PC-9 (cell line): ENCODE measurements at regions not wholly inside any gene's neighbourhood (a gene's known extent, or its start where the extent isn't known, plus 50 kb on each side); places are given as distances from the start of the nearest gene placed in this dataset.

Experiments used
- CTCF ChIP-seq: fragments of 200-600 bp; sonication (generic); conservative IDR thresholded peaks from 2 replicates; pipeline ENCODE4 v1.6.1; 2017; ENCODE audit warnings: mixed run types, antibody characterized with exemption, mild to moderate bottlenecking, moderate library complexity
- EZH2 ChIP-seq: fragments of 200-600 bp; sonication (generic); IDR thresholded peaks from 2 replicates; pipeline ENCODE4 v1.8.0; 2017; ENCODE audit warnings: antibody characterized with exemption, low read depth

- TF ChIP-seq CTCF (no peak), EZH2 (no peak)
Measured at GRCh38 chr7:91632234-91632940, 248.1 kb downstream of the MTERF1 start.
